ENCODE measurements at regions not wholly inside any gene's neighbourhood (a gene's known extent, or its start where the extent isn't known, plus 50 kb on each side); places are given as distances from the start of the nearest gene placed in this dataset.

DNA sequence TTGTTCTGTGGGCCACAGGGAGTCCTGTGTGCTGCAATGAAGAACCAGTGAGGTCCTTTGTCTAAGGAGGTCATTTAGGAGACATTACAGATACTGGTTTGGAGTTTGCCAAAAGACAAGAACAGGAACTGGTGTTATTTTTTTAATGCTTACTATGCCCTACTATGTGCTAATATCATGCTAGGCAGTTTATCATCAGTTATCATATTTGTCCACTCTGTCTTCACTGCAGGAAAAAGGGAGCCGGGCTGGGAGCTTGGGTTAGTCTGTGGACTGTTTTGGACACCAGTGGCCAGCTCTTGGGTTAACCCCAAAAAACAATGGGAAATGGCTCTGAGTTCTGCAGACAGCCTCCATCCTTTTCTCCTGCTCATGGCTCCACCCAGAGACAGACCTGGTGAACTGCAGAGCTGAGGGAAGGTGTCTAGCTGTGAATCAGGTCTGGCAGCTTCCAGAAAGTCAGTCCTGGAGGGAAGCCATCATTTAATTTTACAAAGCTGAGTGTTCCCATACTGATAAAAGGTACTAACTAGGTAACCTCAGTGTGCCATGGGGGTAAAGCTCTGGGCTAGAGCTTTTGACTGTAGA, 101.2 kb upstream of the ZNF746 start:
- TF ChIP-seq POLR2AphosphoS5 (IDR thresholded peaks at IDR 0.05; ENCODE audit: low read depth, low read length), result no peak
- TF ChIP-seq, protein P1, sequence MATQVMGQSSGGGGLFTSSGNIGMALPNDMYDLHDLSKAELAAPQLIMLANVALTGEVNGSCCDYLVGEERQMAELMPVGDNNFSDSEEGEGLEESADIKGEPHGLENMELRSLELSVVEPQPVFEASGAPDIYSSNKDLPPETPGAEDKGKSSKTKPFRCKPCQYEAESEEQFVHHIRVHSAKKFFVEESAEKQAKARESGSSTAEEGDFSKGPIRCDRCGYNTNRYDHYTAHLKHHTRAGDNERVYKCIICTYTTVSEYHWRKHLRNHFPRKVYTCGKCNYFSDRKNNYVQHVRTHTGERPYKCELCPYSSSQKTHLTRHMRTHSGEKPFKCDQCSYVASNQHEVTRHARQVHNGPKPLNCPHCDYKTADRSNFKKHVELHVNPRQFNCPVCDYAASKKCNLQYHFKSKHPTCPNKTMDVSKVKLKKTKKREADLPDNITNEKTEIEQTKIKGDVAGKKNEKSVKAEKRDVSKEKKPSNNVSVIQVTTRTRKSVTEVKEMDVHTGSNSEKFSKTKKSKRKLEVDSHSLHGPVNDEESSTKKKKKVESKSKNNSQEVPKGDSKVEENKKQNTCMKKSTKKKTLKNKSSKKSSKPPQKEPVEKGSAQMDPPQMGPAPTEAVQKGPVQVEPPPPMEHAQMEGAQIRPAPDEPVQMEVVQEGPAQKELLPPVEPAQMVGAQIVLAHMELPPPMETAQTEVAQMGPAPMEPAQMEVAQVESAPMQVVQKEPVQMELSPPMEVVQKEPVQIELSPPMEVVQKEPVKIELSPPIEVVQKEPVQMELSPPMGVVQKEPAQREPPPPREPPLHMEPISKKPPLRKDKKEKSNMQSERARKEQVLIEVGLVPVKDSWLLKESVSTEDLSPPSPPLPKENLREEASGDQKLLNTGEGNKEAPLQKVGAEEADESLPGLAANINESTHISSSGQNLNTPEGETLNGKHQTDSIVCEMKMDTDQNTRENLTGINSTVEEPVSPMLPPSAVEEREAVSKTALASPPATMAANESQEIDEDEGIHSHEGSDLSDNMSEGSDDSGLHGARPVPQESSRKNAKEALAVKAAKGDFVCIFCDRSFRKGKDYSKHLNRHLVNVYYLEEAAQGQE (IDR thresholded peaks at IDR 0.05; ENCODE audit: insufficient read depth in 1 of 2, low read depth in 2 of 2, low read length in 2 of 2), result no peak
- TF ChIP-seq TAF1 (IDR thresholded peaks at IDR 0.05; ENCODE audit: borderline replicate concordance, insufficient read depth, low read length), result no peak
- no peak for TF ChIP-seq SIN3A (IDR thresholded peaks at IDR 0.05; ENCODE audit: borderline replicate concordance, insufficient read depth, low read length)
- TF ChIP-seq FOXP2 (optimal IDR thresholded peaks at IDR 0.05; ENCODE audit: borderline replicate concordance, extremely low read depth, extremely low read length, insufficient read depth), result no peak

All from PFSK-1 (cell line).